HL-60 (cell line): ENCODE measurements at regions not wholly inside any gene's neighbourhood (a gene's known extent, or its start where the extent isn't known, plus 50 kb on each side); places are given as distances from the start of the nearest gene placed in this dataset.

Experiments
- CTCF ChIP-seq: IDR thresholded peaks from one replicate; pipeline ENCODE4 v1.5.1; 2011; ENCODE audit warnings: low read length, control low read depth, inconsistent platforms; ENCODE audit not compliant: insufficient read depth
- GABPA ChIP-seq: IDR thresholded peaks from 2 replicates; pipeline ENCODE4 v1.6.1; 2012; ENCODE audit warnings: low read depth
- POLR2AphosphoS5 ChIP-seq: IDR thresholded peaks from 2 replicates; pipeline ENCODE4 v1.6.1; 2012; ENCODE audit warnings: low read depth
- REST ChIP-seq: IDR thresholded peaks from 2 replicates; pipeline ENCODE4 v1.6.1; 2012; ENCODE audit warnings: low read depth; ENCODE audit not compliant: insufficient replicate concordance
- SPI1 ChIP-seq: IDR thresholded peaks from 2 replicates; pipeline ENCODE4 v1.6.1; 2012; ENCODE audit warnings: low read depth, mild to moderate bottlenecking, borderline replicate concordance

GRCh38 chr10:121393522-121393921 lies 204.7 kb downstream of the FGFR2 start:
- TF ChIP-seq CTCF (no peak), POLR2AphosphoS5 (no peak), SPI1 (no peak), REST (no peak), GABPA (no peak)
